Heart left ventricle (tissue), 13 donors: ENCODE measurements at regions not wholly inside any gene's neighbourhood (a gene's known extent, or its start where the extent isn't known, plus 50 kb on each side); places are given as distances from the start of the nearest gene placed in this dataset.

Source experiments
- CTCF ChIP-seq, 12 donors: fragments of 200-600 bp; sonication (generic) in 4 of 12; IDR thresholded peaks; one replicate each; pipeline versions ENCODE4 v1.5.0 to v1.8.0; 2018 to 2022; ENCODE audit warnings: antibody characterized with exemption in 12 of 12, mild to moderate bottlenecking in 5 of 12
- POLR2A ChIP-seq, 2 donors: fragments of 450-650 bp; IDR thresholded peaks; one replicate each; pipeline ENCODE4 v1.6.1; 2017; ENCODE audit warnings: antibody characterized with exemption in 2 of 2, mild to moderate bottlenecking in 2 of 2, moderate library complexity in 2 of 2
- donor health status: ischemic (EF 13 %, LVEDD 7.1; RV severe dilation, severe dysfunction).
- donor health status: DM: no; HTN: yes; CAD: no.
- donor health status: DM: no; HTN: no; CAD: no.
- donor health status: ischemic (EF 25% LVEDD 6.9; RV normal size, moderate dysfunction).
- donor health status: ischemic (EF 25% LVEDD 5.7; RV mildly dilated, moderate dysfunction).
- donor health status: ischemic (EF 35%, LVEDD 5.7; RV mildly dilated, moderate dysfunction).
- donor health status: nonischemic (EF 11% LVEDD 7.7; RV severe dilation, severe dysfunction).
- donor health status: DM: yes; HTN: yes; CAD: no.
- donor health status: PGD.
- donor health status: ischemic (EF 29% LVEDD 5.4; RV normal size, mild dysfunction).
- donor health status: nonischemic (EF 23%, LVEDD 6.1; RV moderate dilation, normal function).

GRCh38 chr11:91248199-91248807, 976.3 kb upstream of the FAT3 start:
- TF ChIP-seq CTCF (IDR thresholded peaks at IDR 0.05) (peak; percentile 48 to 74 (median 64)), POLR2A (IDR thresholded peaks at IDR 0.05) (no peak)
